ENCODE measurements at regions not wholly inside any gene's neighbourhood (a gene's known extent, or its start where the extent isn't known, plus 50 kb on each side); places are given as distances from the start of the nearest gene placed in this dataset.

- TF ChIP-seq CTCF (conservative IDR thresholded peaks at IDR 0.05) = no peak
- no peak for TF ChIP-seq EZH2 (IDR thresholded peaks at IDR 0.05; ENCODE audit: low read depth)
Observed at GRCh38 chr2:120993661-120994060, 258.0 kb downstream of the GLI2 start.
